B cell (primary cell): ENCODE measurements at regions not wholly inside any gene's neighbourhood (a gene's known extent, or its start where the extent isn't known, plus 50 kb on each side); places are given as distances from the start of the nearest gene placed in this dataset.

Experiments used
- ATAC-seq: fragments of 200-7000 bp; cut with Tn5 transposase; one replicate; pipeline ENCODE4 v1.10.0; 2021; ENCODE audit warnings: low read depth, mild to moderate bottlenecking, moderate number of reproducible peaks, moderate library complexity
- CTCF ChIA-PET: fragments of 350-600 bp; sonication (Branson Sonifier 250); formaldehyde crosslinking; loops from one replicate; lab custom pipeline; 2021; ENCODE audit warnings: antibody characterized with exemption, inconsistent platforms; lab: Charles Lee
- POLR2A ChIA-PET: fragments of 350-600 bp; sonication (Branson Sonifier 250); formaldehyde crosslinking; loops from one replicate; lab custom pipeline; 2021; ENCODE audit warnings: antibody characterized with exemption; lab: Charles Lee
- DNase-seq: peaks from one replicate; pipeline ENCODE4 v3.0.0; 2013
- H2AFZ ChIP-seq: 2 replicates; pipeline ENCODE4 v1.6.1; 2012; ENCODE audit warnings: mild to moderate bottlenecking, low read depth, low read length; ENCODE audit not compliant: insufficient read depth, poor library complexity, severe bottlenecking
- H3K27ac ChIP-seq, 2 donors: 1 replicate in 1 of 2; 2 replicates in 1 of 2; pipeline ENCODE4 v1.5.1; 2012 to 2013; ENCODE audit warnings: low read length in 2 of 2, mild to moderate bottlenecking in 2 of 2, moderate library complexity in 1 of 2
- H3K27me3 ChIP-seq, 4 experiments: fragments of 200-600 bp in 1 of 4; sonication (generic) in 1 of 4; replicated peaks in 1 of 4; 1 replicate in 2 of 4; 2 replicates in 2 of 4; pipeline versions ENCODE4 v1.6.1 to v1.7.0; 2013 to 2016; ENCODE audit warnings: low read length in 3 of 4, mild to moderate bottlenecking in 2 of 4, mixed read lengths in 1 of 4, moderate library complexity in 1 of 4; ENCODE audit not compliant: insufficient read depth in 4 of 4, control insufficient read depth in 3 of 4; ENCODE audit errors: control extremely low read depth in 1 of 4
- H3K36me3 ChIP-seq, 2 experiments: replicated peaks in 1 of 2; 1 replicate in 1 of 2; 2 replicates in 1 of 2; pipeline versions ENCODE4 v1.6.1 to v1.7.1; 2013; ENCODE audit warnings: low read length in 1 of 2; ENCODE audit not compliant: insufficient read depth in 2 of 2, control insufficient read depth in 1 of 2; ENCODE audit errors: control extremely low read depth in 1 of 2, extremely low read depth in 1 of 2
- H3K4me1 ChIP-seq, 2 donors: fragments of 200-600 bp in 1 of 2; sonication (generic) in 1 of 2; 1 replicate in 1 of 2; 2 replicates in 1 of 2; pipeline versions ENCODE4 v1.5.1 to v1.6.1; 2013 to 2017; ENCODE audit warnings: low read length in 2 of 2; ENCODE audit not compliant: control insufficient read depth in 2 of 2, insufficient read depth in 2 of 2
- H3K4me2 ChIP-seq: replicated peaks from 2 replicates; pipeline ENCODE3; 2012; ENCODE audit warnings: mild to moderate bottlenecking, low read depth, low read length; ENCODE audit not compliant: poor library complexity, severe bottlenecking
- H3K4me3 ChIP-seq, 5 experiments: fragments of 200-600 bp in 1 of 5; sonication (generic) in 1 of 5; 1 replicate in 3 of 5; 2 replicates in 2 of 5; pipeline versions ENCODE4 v1.5.1 to v1.7.0; 2011 to 2016; ENCODE audit warnings: low read length in 4 of 5, mild to moderate bottlenecking in 4 of 5, low read depth in 2 of 5, control low read depth in 1 of 5, moderate library complexity in 1 of 5; ENCODE audit not compliant: insufficient read depth in 1 of 5; ENCODE audit errors: control extremely low read depth in 1 of 5, extremely low read depth in 1 of 5
- H3K79me2 ChIP-seq: fragments of 200-600 bp; sonication (generic); one replicate; pipeline ENCODE4 v1.6.0; 2016; ENCODE audit warnings: low read length; ENCODE audit not compliant: control insufficient read depth, insufficient read depth
- H3K9ac ChIP-seq: fragments of 200-600 bp; sonication (generic); 2 replicates; pipeline ENCODE4 v1.6.1; 2017; ENCODE audit warnings: mild to moderate bottlenecking, low read length, moderate library complexity
- H3K9me3 ChIP-seq, 3 donors: one replicate each; pipeline versions ENCODE4 v1.6.1 to v1.7.1; 2013; ENCODE audit warnings: low read length in 2 of 3; ENCODE audit not compliant: control insufficient read depth in 2 of 3, insufficient read depth in 1 of 3; ENCODE audit errors: control extremely low read depth in 1 of 3
- H4K20me1 ChIP-seq: 2 replicates; pipeline ENCODE4 v1.6.0; 2012; ENCODE audit warnings: mild to moderate bottlenecking, low read length; ENCODE audit not compliant: insufficient read depth, control insufficient read depth, poor library complexity, severe bottlenecking
- H3K27ac Mint-ChIP-seq: one replicate; pipeline ENCODE4 v1.8.0; 2021; ENCODE audit warnings: mixed read lengths
- H3K27me3 Mint-ChIP-seq: one replicate; pipeline ENCODE4 v1.8.0; 2021; ENCODE audit warnings: mixed read lengths
- H3K4me1 Mint-ChIP-seq: one replicate; pipeline ENCODE4 v1.8.0; 2021; ENCODE audit warnings: mixed read lengths
- H3K4me3 Mint-ChIP-seq: one replicate; pipeline ENCODE4 v1.8.0; 2021; ENCODE audit warnings: mixed read lengths
- H3K9me3 Mint-ChIP-seq: one replicate; pipeline ENCODE4 v1.8.0; 2022; ENCODE audit warnings: mixed read lengths; ENCODE audit not compliant: insufficient read depth
- CTCF ChIP-seq: fragments of 200-600 bp; IDR thresholded peaks from one replicate; pipeline ENCODE4 v1.8.0; 2022; ENCODE audit warnings: antibody characterized with exemption, mild to moderate bottlenecking
- EZH2 ChIP-seq: IDR thresholded peaks from 2 replicates; pipeline ENCODE4 v1.6.1; 2012; ENCODE audit warnings: borderline replicate concordance, low read depth, mild to moderate bottlenecking, moderate library complexity, low read length; ENCODE audit not compliant: insufficient read depth, poor library complexity, severe bottlenecking
- WGBS: methylation state at CpG from one replicate; pipeline ENCODE4 v1.1.5; 2013; ENCODE audit warnings: missing lambda C conversion rate; ENCODE audit not compliant: insufficient coverage; 5-methylcytosine and 5-hydroxymethylcytosine counted together
- intact Hi-C: fragments of 100-400 bp; cut with micrococcal nuclease; formaldehyde crosslinking; loops from one replicate; pipeline ENCODE4 v1.10.0; 2022

GRCh38 chr18:70554854-70555445 is 266.1 kb downstream of the SOCS6 start:
- Histone ChIP-seq H3K4me1 (no peaks in the 10 kb centered on the region), H3K4me3 (no peak overlapping the region), H3K79me2 (no peaks in the 10 kb centered on the region), H2AFZ (no peak overlapping the region), H3K36me3 (no peaks in the 10 kb centered on the region), H3K27me3 (no peaks in the 10 kb centered on the region), H3K4me2 (no peak overlapping the region), H3K9ac (no peak overlapping the region), H4K20me1 (no peaks in the 10 kb centered on the region), H3K27ac (no peak overlapping the region), H3K9me3 (no peaks in the 10 kb centered on the region)
- ChIA-PET POLR2A (no interaction called here), CTCF (no interaction called here)
- intact Hi-C loops, result no loop called here
- Mint-ChIP-seq H3K4me3 (no peak overlapping the region), H3K9me3 (no peaks in the 10 kb centered on the region), H3K27me3 (no peaks in the 10 kb centered on the region), H3K27ac (no peak overlapping the region), H3K4me1 (no peaks in the 10 kb centered on the region)
- DNase-seq (no peak), ATAC-seq (no peak)
- TF ChIP-seq EZH2, result no peak
- TF ChIP-seq CTCF, result no peak
- 71% methylated on average over 1 of the region's 2 CpGs for WGBS

DNA sequence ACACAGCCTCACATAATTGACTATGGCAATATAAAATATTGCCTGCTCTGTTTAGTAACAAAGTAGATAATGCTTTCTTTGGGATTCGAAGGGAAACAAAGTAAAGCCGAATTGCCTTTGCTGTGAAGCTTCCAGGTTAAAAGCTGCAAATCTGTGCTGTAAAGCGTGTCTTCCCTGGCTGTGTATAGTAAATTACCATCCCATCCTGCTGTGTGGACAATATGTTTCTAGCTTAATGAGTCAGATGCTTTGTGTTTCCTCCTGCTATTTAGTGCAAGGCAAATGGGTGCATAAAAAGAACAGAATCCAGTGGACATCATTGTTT is 265.1 kb downstream of the SOCS6 start:
- H3K9me3 Mint-ChIP-seq, result no peaks in the 10 kb centered on the region
- Histone ChIP-seq H3K4me2 (no peak overlapping the region), H3K36me3 (no peaks in the 10 kb centered on the region), H3K9ac (no peak overlapping the region), H3K9me3 (no peaks in the 10 kb centered on the region), H3K4me3 (no peak overlapping the region), H4K20me1 (no peaks in the 10 kb centered on the region), H3K27ac (no peak overlapping the region), H3K27me3 (no peaks in the 10 kb centered on the region), H2AFZ (no peak overlapping the region), H3K79me2 (no peaks in the 10 kb centered on the region), H3K4me1 (no peaks in the 10 kb centered on the region)
- H3K27ac Mint-ChIP-seq, result no peak overlapping the region
- no peak overlapping the region for H3K4me3 Mint-ChIP-seq
- TF ChIP-seq CTCF (no peak), EZH2 (no peak)
- ChIA-PET CTCF (no interaction called here), POLR2A (no interaction called here)
- ATAC-seq, result no peak
- 92% methylated on average over 2 of the region's 3 CpGs for WGBS
- intact Hi-C loops, result no loop called here
- no peaks in the 10 kb centered on the region for H3K4me1 Mint-ChIP-seq
- no peak for DNase-seq
- no peaks in the 10 kb centered on the region for H3K27me3 Mint-ChIP-seq
